ENCODE measurements at regions not wholly inside any gene's neighbourhood (a gene's known extent, or its start where the extent isn't known, plus 50 kb on each side); places are given as distances from the start of the nearest gene placed in this dataset.

GRCh38 chr16:59213952-59214351 lies 479.8 kb upstream of the GOT2 start:
- TF ChIP-seq CTCF (IDR thresholded peaks at IDR 0.05) (no peak), CBX2 (IDR thresholded peaks at IDR 0.05; ENCODE audit: borderline replicate concordance, low read depth) (no peak), BCL3 (IDR thresholded peaks at IDR 0.05) (no peak), SMC3 (IDR thresholded peaks at IDR 0.05) (no peak), RAD21 (conservative IDR thresholded peaks at IDR 0.05 in 1 of 2, IDR thresholded peaks at IDR 0.05 in 1 of 2) (no peak), HOXA7 (CRISPR knock-in tag; IDR thresholded peaks at IDR 0.05) (no peak), MAX (IDR thresholded peaks at IDR 0.05) (no peak), MAFK (IDR thresholded peaks at IDR 0.05; ENCODE audit: partially characterized antibody) (no peak), POLR2A (IDR thresholded peaks at IDR 0.05; ENCODE audit: low read length) (no peak), ELK1 (IDR thresholded peaks at IDR 0.05; ENCODE audit: low read depth, low read length) (no peak), RFX5 (IDR thresholded peaks at IDR 0.05) (no peak), BHLHE40 (IDR thresholded peaks at IDR 0.05; ENCODE audit: low read depth, low read length) (no peak)
